PC-9 (cell line): ENCODE measurements at regions not wholly inside any gene's neighbourhood (a gene's known extent, or its start where the extent isn't known, plus 50 kb on each side); places are given as distances from the start of the nearest gene placed in this dataset.

Experiments
- BruUV-seq: library from RNA; stranded (reverse); fragments of 400-500 nt; replicated peaks from 2 replicates; lab custom pipeline; 2021; lab: Mats Ljungman, UMichigan
- CTCF ChIA-PET: fragments of 300-600 bp; sonication (Branson Sonifier 250); formaldehyde crosslinking; loops from one replicate; lab custom pipeline; 2022; ENCODE audit warnings: antibody characterized with exemption; lab: Charles Lee
- POLR2A ChIA-PET: fragments of 300-600 bp; sonication (Branson Sonifier 250); formaldehyde crosslinking; loops from one replicate; lab custom pipeline; 2022; ENCODE audit warnings: antibody characterized with exemption; ENCODE audit not compliant: unreplicated experiment; lab: Charles Lee
- DNase-seq, 2 experiments: peaks; one replicate each; pipeline versions ENCODE4 v3.0.0 to v3.0.0-alpha.2; 2015 to 2022; ENCODE audit warnings: mixed read lengths in 1 of 2
- H2AFZ ChIP-seq: fragments of 200-600 bp; sonication (generic); 2 replicates; pipeline ENCODE4 v1.8.1; 2017; ENCODE audit warnings: antibody characterized with exemption
- H3F3A ChIP-seq: fragments of 200-600 bp; sonication (generic); 2 replicates; pipeline ENCODE4 v1.8.1; 2017; ENCODE audit warnings: antibody characterized with exemption, mild to moderate bottlenecking, low read depth; ENCODE audit not compliant: insufficient read depth
- H3K27ac ChIP-seq: fragments of 200-600 bp; sonication (generic); 2 replicates; pipeline ENCODE4 v1.6.1; 2016; ENCODE audit warnings: mixed run types
- H3K27me3 ChIP-seq: fragments of 200-600 bp; sonication (generic); 2 replicates; pipeline ENCODE4 v1.6.1; 2016; ENCODE audit warnings: low read depth, mixed run types; ENCODE audit not compliant: insufficient read depth
- H3K36me3 ChIP-seq: fragments of 200-600 bp; sonication (generic); 2 replicates; pipeline ENCODE4 v1.6.1; 2016; ENCODE audit warnings: low read depth, mixed run types
- H3K4me1 ChIP-seq: fragments of 200-600 bp; sonication (generic); replicated peaks from 2 replicates; pipeline ENCODE4 v1.6.1; 2016; ENCODE audit warnings: mixed run types; ENCODE audit not compliant: insufficient read depth
- H3K4me2 ChIP-seq: fragments of 200-600 bp; sonication (generic); 2 replicates; pipeline ENCODE4 v1.6.1; 2017; ENCODE audit warnings: mixed run types
- H3K4me3 ChIP-seq: fragments of 200-600 bp; sonication (generic); 2 replicates; pipeline ENCODE4 v1.6.1; 2016; ENCODE audit warnings: mixed run types
- H3K79me2 ChIP-seq: fragments of 200-600 bp; sonication (generic); 2 replicates; pipeline ENCODE4 v1.6.1; 2017; ENCODE audit warnings: low read depth, mixed run types
- H3K9me2 ChIP-seq: fragments of 200-600 bp; sonication (generic); 2 replicates; pipeline ENCODE4 v1.8.1; 2017; ENCODE audit warnings: mild to moderate bottlenecking; ENCODE audit not compliant: insufficient read depth
- H3K9me3 ChIP-seq: fragments of 200-600 bp; sonication (generic); 2 replicates; pipeline ENCODE4 v1.8.1; 2016; ENCODE audit warnings: low read depth; ENCODE audit not compliant: insufficient read depth
- H4K20me1 ChIP-seq: fragments of 200-600 bp; sonication (generic); 2 replicates; pipeline ENCODE4 v1.8.1; 2017; ENCODE audit not compliant: insufficient read depth
- CTCF ChIP-seq: fragments of 200-600 bp; sonication (generic); conservative IDR thresholded peaks from 2 replicates; pipeline ENCODE4 v1.6.1; 2017; ENCODE audit warnings: mixed run types, antibody characterized with exemption, mild to moderate bottlenecking, moderate library complexity
- EZH2 ChIP-seq: fragments of 200-600 bp; sonication (generic); IDR thresholded peaks from 2 replicates; pipeline ENCODE4 v1.8.0; 2017; ENCODE audit warnings: antibody characterized with exemption, low read depth
- intact Hi-C: fragments of 100-400 bp; cut with micrococcal nuclease; formaldehyde crosslinking; loops from one replicate; pipeline ENCODE4 v1.10.0; 2022; ENCODE audit not compliant: unreplicated experiment

- Histone ChIP-seq H3K36me3 (no peaks in the 10 kb centered on the region), H3K27me3 (no peaks in the 10 kb centered on the region), H3F3A (no peaks in the 10 kb centered on the region), H4K20me1 (no peaks in the 10 kb centered on the region), H3K9me3 (no peaks in the 10 kb centered on the region), H3K79me2 (no peaks in the 10 kb centered on the region), H3K4me1 (no peaks in the 10 kb centered on the region), H2AFZ (no peak overlapping the region), H3K27ac (no peak overlapping the region), H3K9me2 (no peaks in the 10 kb centered on the region), H3K4me2 (no peak overlapping the region), H3K4me3 (no peak overlapping the region)
- TF ChIP-seq CTCF = no peak
- TF ChIP-seq EZH2 = no peak
- ChIA-PET POLR2A (no interaction called here), CTCF (no interaction called here)
- no TSS peak for BruUV-seq
- no peak for DNase-seq
- intact Hi-C loops = no loop called here
Measured at GRCh38 chr7:68556537-68556936, 1041.7 kb upstream of the AUTS2 start.

GRCh38 chr7:68559518-68559917 is 1038.8 kb upstream of the AUTS2 start:
- no peaks in the 10 kb centered on the region for H3K27me3 ChIP-seq
- H3F3A ChIP-seq = no peaks in the 10 kb centered on the region
- no peak for DNase-seq
- TF ChIP-seq CTCF (no peak), EZH2 (no peak)
- CTCF ChIA-PET = no interaction called here
- no peaks in the 10 kb centered on the region for H3K79me2 ChIP-seq
- no peaks in the 10 kb centered on the region for H3K4me1 ChIP-seq
- BruUV-seq = no TSS peak
- no peaks in the 10 kb centered on the region for H3K9me2 ChIP-seq
- H3K4me3 ChIP-seq = no peak overlapping the region
- POLR2A ChIA-PET = no interaction called here
- H3K9me3 ChIP-seq = no peaks in the 10 kb centered on the region
- no peaks in the 10 kb centered on the region for H4K20me1 ChIP-seq
- intact Hi-C loops = no loop called here
- no peak overlapping the region for H3K27ac ChIP-seq
- H3K4me2 ChIP-seq = no peak overlapping the region
- no peaks in the 10 kb centered on the region for H3K36me3 ChIP-seq
- no peak overlapping the region for H2AFZ ChIP-seq

GRCh38 chr7:68562323-68562899 is 1035.9 kb upstream of the AUTS2 start:
- Histone ChIP-seq H2AFZ (no peak overlapping the region), H3K79me2 (no peaks in the 10 kb centered on the region), H3K4me1 (no peaks in the 10 kb centered on the region), H3K4me2 (no peak overlapping the region), H3K9me2 (no peaks in the 10 kb centered on the region), H3K9me3 (no peaks in the 10 kb centered on the region; the same call in 1 of the 2 replicates), H3K4me3 (no peak overlapping the region), H3K27me3 (no peaks in the 10 kb centered on the region), H4K20me1 (no peaks in the 10 kb centered on the region), H3K36me3 (no peaks in the 10 kb centered on the region), H3K27ac (no peak overlapping the region), H3F3A (no peaks in the 10 kb centered on the region)
- BruUV-seq = no TSS peak
- TF ChIP-seq CTCF = no peak
- no peak for TF ChIP-seq EZH2
- ChIA-PET CTCF (no interaction called here), POLR2A (no interaction called here)
- no peak for DNase-seq
- intact Hi-C loops = no loop called here
